ENCODE measurements at regions not wholly inside any gene's neighbourhood (a gene's known extent, or its start where the extent isn't known, plus 50 kb on each side); places are given as distances from the start of the nearest gene placed in this dataset.

DNA sequence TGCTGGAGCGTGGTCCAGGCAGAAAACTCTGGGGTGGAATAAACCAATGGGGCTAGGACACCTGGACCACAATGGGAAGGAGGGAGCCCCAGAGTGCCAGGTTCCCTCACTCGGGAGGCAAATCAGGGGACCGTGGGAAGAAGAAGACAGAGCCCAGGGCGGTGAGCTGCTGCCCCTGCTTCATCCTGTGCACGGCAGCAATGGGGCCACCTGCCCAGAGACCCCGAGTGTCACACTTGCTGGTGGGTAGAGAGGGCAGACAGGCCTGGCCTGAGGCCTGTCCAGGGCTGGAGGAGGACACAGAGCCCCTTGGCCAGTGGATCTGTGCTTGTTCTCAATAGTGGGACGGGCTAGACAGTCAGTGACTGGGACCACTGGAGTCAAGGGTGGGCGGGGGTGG, 58.2 kb downstream of the DIO3 start:
- TF ChIP-seq CTCF (IDR thresholded peaks at IDR 0.05 in 4 of 5, conservative IDR thresholded peaks at IDR 0.05 in 1 of 5) (no peak), POLR2A (IDR thresholded peaks at IDR 0.05) (no peak)

Measured in gastrocnemius medialis (tissue), 4 donors.